DMS53 treated with DMSO at 0.1 percent for 48 hours (cell line): ENCODE measurements at regions not wholly inside any gene's neighbourhood (a gene's known extent, or its start where the extent isn't known, plus 50 kb on each side); places are given as distances from the start of the nearest gene placed in this dataset.
A peak's percentile ranks its signal among the peaks of the same experiment; 100 is the strongest.

Experiments
- DNase-seq: peaks from one replicate; lab custom pipeline; 2025; ENCODE audit not compliant: unreplicated experiment; lab: John Stamatoyannopoulos, UW

- no peak for DNase-seq
Measured at GRCh38 chrX:40199704-40200103, 101.9 kb upstream of the BCOR start.

GRCh38 chrX:40197071-40197470 lies 99.3 kb upstream of the BCOR start:
- no peak for DNase-seq

DNA sequence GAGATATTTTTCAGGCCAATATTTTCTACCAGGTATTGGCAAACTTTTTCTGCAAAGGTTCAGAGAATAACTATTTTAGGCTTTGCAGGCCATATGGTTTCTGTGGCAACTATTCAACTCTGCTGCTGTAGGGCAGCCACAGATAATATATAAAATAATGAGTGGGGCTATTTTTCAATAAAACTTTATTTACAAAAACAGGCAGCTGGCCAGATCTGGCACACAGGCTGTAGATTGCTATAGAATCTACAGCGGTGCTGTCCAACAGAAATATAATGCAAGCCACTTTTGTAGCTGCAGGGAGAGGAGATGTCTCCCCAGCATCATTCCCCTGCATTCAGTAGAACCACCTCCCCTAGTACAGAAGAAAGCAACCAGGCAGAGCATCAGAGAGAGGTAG lies 97.6 kb upstream of the BCOR start:
- DNase-seq = no peak

DNA sequence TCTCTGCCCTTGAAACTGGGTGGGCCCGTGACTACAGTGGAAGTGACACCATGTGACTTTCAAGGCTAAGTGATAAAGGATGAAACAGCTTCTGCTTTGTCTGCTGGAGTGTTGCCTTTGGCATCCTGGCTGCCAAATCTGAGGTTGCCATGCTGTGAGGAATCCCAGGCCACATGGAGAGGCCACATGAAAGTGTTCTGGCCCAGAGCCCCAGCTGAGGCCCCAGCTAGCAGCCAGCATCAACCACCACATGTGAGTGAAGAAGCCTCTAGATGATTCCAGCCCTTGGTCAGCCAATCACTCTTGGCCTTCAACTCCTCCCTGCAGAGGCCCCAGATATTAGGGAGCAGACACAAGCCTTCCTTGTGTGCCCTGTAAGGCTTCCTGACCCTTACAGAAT lies 94.4 kb upstream of the BCOR start:
- DNase-seq = no peak

GRCh38 chrX:40189637-40190036 lies 91.9 kb upstream of the BCOR start:
- DNase-seq = no peak

DNA sequence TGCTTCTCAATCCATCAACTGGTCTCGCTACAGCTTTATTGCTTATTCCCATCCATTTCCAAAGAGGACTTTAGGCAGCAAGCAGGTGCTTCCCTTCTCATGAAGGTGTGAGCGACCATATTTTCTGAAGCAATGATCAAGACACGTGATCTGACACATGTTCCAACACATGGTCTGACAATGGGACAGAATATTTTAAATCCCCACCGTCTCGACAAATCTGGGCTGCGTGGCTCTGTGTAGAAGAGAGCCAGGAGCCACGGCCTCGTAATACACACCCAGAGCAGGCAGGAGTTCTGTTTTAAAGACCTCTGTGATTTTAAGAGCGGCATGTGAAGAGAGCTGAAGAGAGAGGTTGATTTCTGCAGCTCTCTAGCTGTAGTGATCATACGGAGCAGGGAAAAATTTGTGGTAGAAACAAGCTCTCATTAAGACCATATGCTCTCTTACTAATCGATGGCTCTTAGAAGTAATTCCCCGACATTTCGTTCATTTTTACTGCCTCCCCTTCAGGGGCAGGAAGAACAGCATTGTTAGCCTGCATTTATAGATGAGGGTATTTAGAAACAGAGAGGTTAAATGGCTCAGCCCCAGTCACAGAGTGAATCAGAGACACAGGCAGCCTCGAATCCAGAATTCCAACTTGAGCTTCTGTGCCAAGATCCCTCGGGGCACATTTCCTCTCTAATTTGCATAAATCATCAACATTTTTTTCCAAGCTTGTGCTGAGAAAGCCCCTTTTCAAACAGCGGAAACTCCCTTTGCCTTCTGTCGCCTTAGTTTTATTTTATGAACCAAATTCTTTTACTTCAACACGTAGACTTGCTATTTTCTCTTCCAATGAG lies 91.0 kb upstream of the BCOR start:
- no peak for DNase-seq

DNA sequence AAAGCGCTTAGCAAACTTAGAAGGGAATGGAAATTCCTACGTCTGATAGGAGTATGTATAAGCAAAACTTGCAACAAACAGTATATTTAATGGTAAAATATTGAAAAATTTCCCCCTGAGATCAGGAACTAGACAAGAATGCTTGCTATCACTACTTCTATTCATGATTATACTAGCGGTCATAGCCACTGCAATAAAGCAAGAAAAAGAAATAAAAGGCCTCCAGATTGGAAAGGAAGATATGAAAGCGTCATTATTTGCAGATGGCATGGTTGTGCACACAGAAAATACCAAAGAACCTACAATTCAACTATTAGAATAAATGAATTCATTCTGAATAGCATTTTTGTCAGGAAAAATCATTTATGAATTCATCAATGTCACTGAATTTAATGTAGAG lies 87.2 kb upstream of the BCOR start:
- DNase-seq = no peak

GRCh38 chrX:40182615-40183014 lies 84.9 kb upstream of the BCOR start:
- DNase-seq = no peak

- DNase-seq = no peak
Measured at GRCh38 chrX:40182095-40182494, 84.3 kb upstream of the BCOR start.

- DNase-seq = no peak
Measured at GRCh38 chrX:40179283-40179682, 81.5 kb upstream of the BCOR start.

DNA sequence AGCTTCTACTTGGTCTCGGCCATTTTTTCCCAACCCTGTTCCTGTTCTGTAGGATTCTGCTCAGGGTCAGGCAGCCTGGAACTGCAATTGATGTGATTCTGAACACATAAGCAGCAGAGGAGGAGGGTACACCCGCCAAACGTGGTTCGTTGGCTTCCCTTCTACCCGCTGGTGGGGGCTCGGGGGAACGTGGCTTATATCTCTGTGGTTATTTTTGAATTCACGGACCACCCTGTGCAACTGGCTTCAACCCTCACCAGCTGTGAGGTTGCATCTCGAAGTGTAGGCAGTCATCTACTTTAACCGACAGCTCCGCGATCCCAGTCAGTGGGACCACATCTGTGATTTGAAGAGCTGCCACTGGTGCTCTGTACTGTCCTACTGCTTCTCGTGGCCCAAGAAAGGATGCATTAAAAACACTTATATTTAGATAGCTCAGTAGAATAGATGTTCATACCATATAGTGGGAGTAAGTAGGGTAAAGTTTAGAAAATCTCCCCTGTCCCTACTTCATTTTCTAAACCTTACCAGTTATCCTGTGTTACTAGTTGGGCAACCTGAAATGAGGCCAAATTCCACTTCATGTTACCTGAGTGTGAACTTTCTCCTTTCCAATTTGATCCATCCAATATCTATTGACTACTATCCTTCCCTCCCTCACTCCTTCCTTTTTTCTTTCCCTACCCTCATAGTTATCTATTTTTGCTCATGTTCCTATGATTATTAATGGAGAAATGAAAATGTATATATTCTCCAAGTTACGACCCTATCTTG lies 80.4 kb upstream of the BCOR start:
- no peak for DNase-seq

DNA sequence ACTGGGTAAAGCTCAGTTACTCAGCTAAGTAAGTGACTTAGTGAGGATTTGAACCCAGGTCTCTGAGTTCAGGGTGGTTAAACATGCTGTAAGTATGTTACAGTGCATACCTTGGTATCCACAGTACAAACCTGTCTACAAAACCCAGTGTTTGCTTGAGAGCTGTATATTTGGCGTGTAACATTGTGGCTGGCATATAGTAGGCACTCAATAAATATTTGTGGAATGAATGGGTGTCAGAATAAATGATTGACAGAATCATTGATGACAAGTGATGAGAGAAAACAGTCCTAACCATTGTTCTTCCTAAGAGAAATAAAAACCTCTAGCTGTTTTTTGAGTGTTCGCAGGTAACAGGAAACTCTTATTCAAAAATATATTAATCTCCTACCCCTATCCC lies 79.7 kb upstream of the BCOR start:
- DNase-seq = no peak

DNA sequence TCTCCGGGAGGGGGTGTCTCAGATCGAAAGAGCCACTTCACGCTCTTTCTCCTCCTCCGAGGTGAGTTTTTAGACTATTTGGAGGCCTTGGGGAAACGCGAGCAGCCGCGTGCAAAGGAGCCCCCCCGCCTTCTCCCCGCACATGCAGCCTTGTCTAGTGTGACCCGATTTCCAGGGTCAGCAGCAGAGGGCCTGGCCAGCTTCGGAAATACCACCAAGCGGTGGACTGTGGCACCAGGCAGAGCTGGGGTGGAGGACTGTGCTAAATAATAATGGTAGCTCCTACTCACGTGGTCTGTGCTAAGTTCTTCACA lies 79.3 kb upstream of the BCOR start:
- no peak for DNase-seq

GRCh38 chrX:40176351-40177116 lies 78.8 kb upstream of the BCOR start:
- DNase-seq = no peak

DNA sequence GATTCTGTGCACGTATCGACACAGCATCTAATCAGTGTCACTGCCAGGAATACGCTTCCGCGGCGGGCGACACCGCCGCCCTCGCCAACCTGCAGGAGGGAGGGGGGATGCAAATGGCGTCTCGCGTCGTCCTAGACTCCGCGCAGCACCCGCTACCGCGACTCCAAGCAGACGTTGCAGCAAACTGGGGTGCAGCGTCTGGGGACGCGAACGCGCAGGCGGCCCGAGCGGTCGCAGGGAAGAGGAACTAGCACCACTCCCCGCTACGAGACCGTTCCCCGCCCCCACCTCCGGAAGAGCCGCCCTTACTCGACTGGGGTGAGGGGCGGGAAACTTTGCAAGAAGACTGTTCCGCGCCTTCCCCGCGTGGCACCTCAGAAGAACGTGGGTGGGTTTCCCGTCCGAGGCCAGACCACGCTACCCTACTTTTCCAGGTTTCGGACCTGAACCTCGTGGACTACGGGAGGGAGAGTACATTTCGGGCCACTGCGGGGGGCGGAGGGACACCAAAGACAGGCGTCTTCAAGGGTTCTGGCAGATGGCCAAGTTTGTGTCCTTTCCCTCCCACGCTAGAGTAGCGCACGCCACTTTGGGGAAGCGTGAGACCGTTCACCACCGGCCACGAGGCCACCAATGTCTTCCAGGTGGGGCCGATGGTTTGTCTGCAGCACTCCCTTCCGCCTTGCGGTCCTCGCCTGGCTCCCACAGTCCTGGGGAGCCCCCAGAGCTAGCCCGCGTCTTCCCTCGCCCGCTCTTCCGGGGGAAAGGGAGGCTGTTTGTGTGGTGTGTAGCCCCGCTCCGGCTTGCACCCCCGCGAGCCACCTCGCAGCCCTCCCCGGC lies 78.0 kb upstream of the BCOR start:
- DNase-seq = peak; percentile 76

DNA sequence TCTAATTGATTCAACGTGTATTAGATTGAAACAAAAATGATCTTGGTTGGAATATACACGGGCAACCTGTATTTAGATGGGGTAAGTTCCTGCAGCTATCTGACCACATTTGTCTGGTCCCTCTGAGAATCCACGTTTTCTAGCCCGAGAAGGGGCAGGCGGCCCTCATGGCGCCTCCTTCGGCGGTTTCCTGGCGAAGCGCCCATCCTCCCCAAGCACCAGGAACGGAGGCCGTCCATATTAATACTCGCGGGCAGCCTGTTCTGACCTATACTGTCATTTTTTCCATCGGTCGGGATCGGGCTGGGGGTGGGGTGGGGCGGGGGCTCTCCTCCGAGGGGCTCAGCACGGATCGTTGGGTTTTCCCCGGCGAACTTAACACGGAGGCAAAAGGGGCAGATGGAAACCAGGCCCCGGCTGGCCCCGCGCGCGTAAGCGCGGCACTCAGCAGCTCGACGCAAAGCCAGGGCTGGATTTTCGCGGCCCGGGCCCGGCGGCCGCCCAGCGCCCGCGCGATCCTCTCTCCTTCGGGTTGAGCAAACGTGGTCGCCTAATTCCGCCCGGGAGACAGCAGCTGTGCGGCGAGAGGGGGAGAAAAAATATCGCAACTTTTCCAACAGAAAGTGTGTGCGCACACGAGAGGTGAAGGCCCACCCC lies 77.2 kb upstream of the BCOR start:
- DNase-seq = peak; percentile 76

GRCh38 chrX:40174001-40174853 lies 76.5 kb upstream of the BCOR start:
- peak; percentile 31 for DNase-seq

DNA sequence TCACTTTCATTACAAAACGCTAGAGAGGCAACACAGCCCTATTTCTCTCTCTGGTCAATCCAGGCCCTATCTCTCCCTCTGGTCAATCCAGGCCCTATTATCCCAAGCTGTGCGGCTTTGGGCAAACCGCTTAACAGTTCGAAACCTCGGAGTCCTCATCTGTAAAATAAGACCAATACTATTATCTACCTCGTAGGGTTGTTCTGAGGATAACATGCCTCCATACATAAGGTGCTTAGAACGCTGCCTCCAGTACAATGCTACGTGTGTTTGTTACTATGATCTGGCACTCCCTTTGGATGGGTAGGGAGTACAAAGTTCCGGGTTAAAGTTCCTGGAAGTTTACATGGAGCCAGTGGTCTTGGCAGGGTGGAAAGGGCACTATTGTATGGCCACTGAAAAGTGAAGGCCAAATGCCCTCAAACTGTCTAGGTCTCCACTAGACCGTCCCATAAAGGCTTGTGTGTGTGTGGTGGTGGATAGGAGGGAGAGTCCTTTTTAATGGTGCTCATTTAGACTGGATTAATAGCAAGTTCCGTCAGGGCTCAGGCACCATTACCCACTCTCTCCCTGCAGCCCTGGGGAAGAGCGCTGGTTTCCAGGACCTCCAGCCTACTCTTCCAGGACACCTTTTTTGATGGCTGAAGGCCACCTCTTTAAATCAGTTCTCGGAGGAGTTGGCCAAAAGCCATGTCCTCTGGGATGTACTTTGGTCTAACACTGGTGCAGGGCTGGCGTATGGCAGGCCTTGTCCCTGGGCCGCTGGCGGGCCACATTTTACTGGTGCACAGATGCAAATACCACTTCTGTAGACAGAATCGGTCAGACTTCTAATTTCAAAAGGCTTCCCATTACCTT lies 75.6 kb upstream of the BCOR start:
- DNase-seq = no peak
